Transverse colon (tissue), 4 donors: ENCODE measurements at regions not wholly inside any gene's neighbourhood (a gene's known extent, or its start where the extent isn't known, plus 50 kb on each side); places are given as distances from the start of the nearest gene placed in this dataset.

Experiments used
- DNase-seq: peaks from one replicate; pipeline ENCODE4 v3.0.0-alpha.2; 2019
- H3K27ac ChIP-seq, 4 donors: fragments of 200-600 bp; sonication (generic); 2 replicates each; pipeline ENCODE4 v1.5.1; 2016 to 2018; ENCODE audit warnings: inconsistent platforms in 4 of 4
- H3K27me3 ChIP-seq: fragments of 200-600 bp; sonication (generic); 2 replicates; pipeline ENCODE4 v1.5.1; 2017; ENCODE audit warnings: inconsistent platforms
- H3K36me3 ChIP-seq, 4 donors: fragments of 200-600 bp; sonication (generic); 2 replicates each; pipeline ENCODE4 v1.5.1; 2017 to 2019; ENCODE audit warnings: inconsistent platforms in 4 of 4
- H3K4me1 ChIP-seq, 4 donors: fragments of 200-600 bp; sonication (generic); 2 replicates each; pipeline ENCODE4 v1.5.1; 2017 to 2020; ENCODE audit warnings: inconsistent platforms in 4 of 4
- H3K4me3 ChIP-seq, 4 donors: fragments of 200-600 bp; sonication (generic); 1 replicate in 1 of 4; 2 replicates in 3 of 4; pipeline versions ENCODE4 v1.5.1 to v1.6.1; 2017 to 2019; ENCODE audit warnings: inconsistent platforms in 4 of 4
- H3K9me3 ChIP-seq, 2 donors: fragments of 200-600 bp; sonication (generic); 2 replicates each; pipeline ENCODE4 v1.5.1; 2017 to 2019; ENCODE audit warnings: inconsistent platforms in 2 of 2
- EP300 ChIP-seq: sonication (generic); formaldehyde crosslinking; IDR thresholded peaks from one replicate; pipeline ENCODE4 v1.6.1; 2017; ENCODE audit warnings: antibody characterized with exemption, low read depth
- POLR2A ChIP-seq: fragments of 450-650 bp; IDR thresholded peaks from one replicate; pipeline ENCODE4 v1.6.1; 2016; ENCODE audit warnings: antibody characterized with exemption, mild to moderate bottlenecking, moderate library complexity
- POLR2AphosphoS5 ChIP-seq, 3 donors: sonication (generic); formaldehyde crosslinking; IDR thresholded peaks; one replicate each; pipeline ENCODE4 v1.6.1; 2016; ENCODE audit warnings: antibody characterized with exemption in 3 of 3
- WGBS, 2 donors: methylation state at CpG; one replicate each; pipeline ENCODE4 v1.1.5; 2018; ENCODE audit warnings: low coverage in 1 of 2; 5-methylcytosine and 5-hydroxymethylcytosine counted together
- in situ Hi-C, 4 donors: fragments of 200-750 bp; cut with MboI; loops; one replicate each; pipeline versions ENCODE4 v1.15.0 to v1.15.1; 2017; ENCODE audit warnings: low sequenced_read_pairs in 3 of 4, low pct_ligation_motif_present in 1 of 4, low pct_unique_long_range_greater_than_20kb in 1 of 4
- intact Hi-C: fragments of 100-400 bp; cut with DNase I; formaldehyde crosslinking; loops from one replicate; pipeline ENCODE4 v1.15.1; 2023; ENCODE audit warnings: low total_unique reads
- TF ChIP-seq, protein P1 (sequence below), 5 experiments: fragments of 200-600 bp in 3 of 5; fragments of 450-650 bp in 2 of 5; sonication (generic) in 3 of 5; IDR thresholded peaks; 1 replicate in 2 of 5; 2 replicates in 3 of 5; pipeline ENCODE4 v1.5.1; 2016 to 2017; ENCODE audit warnings: antibody characterized with exemption in 5 of 5, inconsistent platforms in 3 of 5, mild to moderate bottlenecking in 2 of 5, moderate library complexity in 1 of 5

- peaks cover 6 to 8% of the 10 kb centered on the region in 2 donors for H3K9me3 ChIP-seq
- TF ChIP-seq POLR2A = no peak
- no peak for TF ChIP-seq EP300
- TF ChIP-seq, protein P1, sequence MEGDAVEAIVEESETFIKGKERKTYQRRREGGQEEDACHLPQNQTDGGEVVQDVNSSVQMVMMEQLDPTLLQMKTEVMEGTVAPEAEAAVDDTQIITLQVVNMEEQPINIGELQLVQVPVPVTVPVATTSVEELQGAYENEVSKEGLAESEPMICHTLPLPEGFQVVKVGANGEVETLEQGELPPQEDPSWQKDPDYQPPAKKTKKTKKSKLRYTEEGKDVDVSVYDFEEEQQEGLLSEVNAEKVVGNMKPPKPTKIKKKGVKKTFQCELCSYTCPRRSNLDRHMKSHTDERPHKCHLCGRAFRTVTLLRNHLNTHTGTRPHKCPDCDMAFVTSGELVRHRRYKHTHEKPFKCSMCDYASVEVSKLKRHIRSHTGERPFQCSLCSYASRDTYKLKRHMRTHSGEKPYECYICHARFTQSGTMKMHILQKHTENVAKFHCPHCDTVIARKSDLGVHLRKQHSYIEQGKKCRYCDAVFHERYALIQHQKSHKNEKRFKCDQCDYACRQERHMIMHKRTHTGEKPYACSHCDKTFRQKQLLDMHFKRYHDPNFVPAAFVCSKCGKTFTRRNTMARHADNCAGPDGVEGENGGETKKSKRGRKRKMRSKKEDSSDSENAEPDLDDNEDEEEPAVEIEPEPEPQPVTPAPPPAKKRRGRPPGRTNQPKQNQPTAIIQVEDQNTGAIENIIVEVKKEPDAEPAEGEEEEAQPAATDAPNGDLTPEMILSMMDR (IDR thresholded peaks at IDR 0.05) = no peak
- no peak for TF ChIP-seq POLR2AphosphoS5 (IDR thresholded peaks at IDR 0.05)
- H3K4me1 ChIP-seq = no peaks in the 10 kb centered on the region
- no peaks in the 10 kb centered on the region for H3K27me3 ChIP-seq
- in situ Hi-C loops (no loop called here), intact Hi-C loops (loop anchor here (2.0 kb wide), 1 partner anchor 42 kb away; no protein-coding TSS in a partner anchor)
- H3K4me3 ChIP-seq = no peak overlapping the region
- H3K27ac ChIP-seq = no peak overlapping the region
- DNase-seq = no peak
- 92 to 100% methylated on average over 2 of the region's 2 CpGs for WGBS, 2 donors
- H3K36me3 ChIP-seq = no peaks in the 10 kb centered on the region
These were observed 589.5 kb downstream of the IRX1 start for GRCh38 chr5:4185127-4185526.

DNA sequence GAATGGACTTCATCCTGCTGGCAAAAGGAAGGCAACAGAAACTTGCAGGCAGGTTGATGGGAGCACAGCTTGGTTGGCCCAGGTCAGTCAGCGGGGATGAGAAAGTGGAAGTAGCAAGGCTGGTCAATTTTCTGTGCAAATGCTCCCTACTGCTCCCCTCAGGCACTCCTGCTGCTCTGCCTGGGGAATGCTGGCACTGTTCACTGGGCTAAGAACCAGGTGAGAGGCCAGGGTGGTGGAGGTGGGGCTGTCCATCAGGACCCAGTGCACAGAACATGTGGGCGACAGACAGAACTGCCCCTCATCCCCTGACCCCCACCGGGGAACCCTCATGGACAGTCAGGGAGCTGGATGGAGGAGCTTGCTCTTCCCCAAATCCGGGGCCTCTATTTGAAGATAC, 593.1 kb downstream of the IRX1 start:
- in situ Hi-C loops (no loop called here), intact Hi-C loops (no loop called here)
- Histone ChIP-seq H3K9me3 (peaks cover 5 to 6% of the 10 kb centered on the region in 2 donors), H3K27ac (no peak overlapping the region), H3K4me1 (no peaks in the 10 kb centered on the region), H3K4me3 (no peak overlapping the region), H3K27me3 (no peaks in the 10 kb centered on the region), H3K36me3 (no peaks in the 10 kb centered on the region)
- DNase-seq = no peak
- TF ChIP-seq, protein P1 (IDR thresholded peaks at IDR 0.05) = no peak
- TF ChIP-seq POLR2AphosphoS5 (IDR thresholded peaks at IDR 0.05) = no peak
- no peak for TF ChIP-seq POLR2A
- TF ChIP-seq EP300 = no peak
- WGBS, 2 donors = 83% methylated on average over 4 of the region's 4 CpGs; no CpG with 5 or more reads in 1 of the 2 donors

GRCh38 chr5:4189317-4189716, 593.7 kb downstream of the IRX1 start:
- in situ Hi-C loops = no loop called here

GRCh38 chr5:4191041-4191440, 595.4 kb downstream of the IRX1 start:
- Histone ChIP-seq H3K27me3 (no peaks in the 10 kb centered on the region), H3K36me3 (no peaks in the 10 kb centered on the region), H3K27ac (no peak overlapping the region), H3K4me1 (no peaks in the 10 kb centered on the region), H3K4me3 (no peak overlapping the region), H3K9me3 (no peaks in the 10 kb centered on the region)
- WGBS, 2 donors = 88 to 92% methylated on average over 3 of the region's 3 CpGs
- intact Hi-C loops = no loop called here
- no peak for DNase-seq
- TF ChIP-seq, protein P1 (IDR thresholded peaks at IDR 0.05) = no peak
- no peak for TF ChIP-seq POLR2AphosphoS5 (IDR thresholded peaks at IDR 0.05)
- TF ChIP-seq EP300 = no peak
- no peak for TF ChIP-seq POLR2A
- in situ Hi-C loops = no loop called here

More at GRCh38 chr5:4189317-4189716, 593.7 kb downstream of the IRX1 start:
- Histone ChIP-seq H3K4me3 (no peak overlapping the region), H3K9me3 (no peaks in the 10 kb centered on the region), H3K27ac (no peak overlapping the region), H3K36me3 (no peaks in the 10 kb centered on the region), H3K27me3 (no peaks in the 10 kb centered on the region), H3K4me1 (no peaks in the 10 kb centered on the region)
- DNase-seq = no peak
- TF ChIP-seq EP300 (no peak), POLR2AphosphoS5 (IDR thresholded peaks at IDR 0.05) (no peak), POLR2A (no peak)
- TF ChIP-seq, protein P1 (IDR thresholded peaks at IDR 0.05) = no peak
- WGBS, 2 donors = 44 to 66% methylated on average over 2 of the region's 2 CpGs
- intact Hi-C loops = no loop called here
